ENCODE measurements at regions not wholly inside any gene's neighbourhood (a gene's known extent, or its start where the extent isn't known, plus 50 kb on each side); places are given as distances from the start of the nearest gene placed in this dataset.
"Not testable (repeated sequence)": the region's sequence is repeated elsewhere in the genome, so short reads cannot be mapped to it uniquely, and the experiment has no call there.

- DNase-seq = not testable (repeated sequence)
Measured at GRCh38 chr3:16711691-16712090, 106.5 kb upstream of the DAZL start.

DNA sequence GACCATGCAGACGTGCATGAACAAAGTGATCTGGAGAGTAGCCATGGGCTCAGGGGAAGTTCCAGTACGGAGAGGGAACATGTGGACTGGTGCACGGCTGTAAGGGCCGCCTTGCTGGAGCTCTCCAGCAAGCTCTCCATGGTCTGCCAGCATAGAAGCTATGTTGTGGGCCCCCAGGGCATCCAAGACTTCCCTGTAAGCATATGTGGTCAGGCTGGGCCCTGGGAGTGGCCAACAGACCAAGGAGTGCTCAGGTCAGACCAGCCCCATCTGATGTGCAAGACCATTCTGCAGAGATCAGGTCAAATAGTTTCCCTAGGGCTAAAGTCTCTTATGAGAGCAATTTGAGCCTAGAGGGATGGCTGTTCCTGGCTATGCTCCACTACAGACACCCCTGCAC is 110.1 kb upstream of the DAZL start:
- no peak for DNase-seq

DNA sequence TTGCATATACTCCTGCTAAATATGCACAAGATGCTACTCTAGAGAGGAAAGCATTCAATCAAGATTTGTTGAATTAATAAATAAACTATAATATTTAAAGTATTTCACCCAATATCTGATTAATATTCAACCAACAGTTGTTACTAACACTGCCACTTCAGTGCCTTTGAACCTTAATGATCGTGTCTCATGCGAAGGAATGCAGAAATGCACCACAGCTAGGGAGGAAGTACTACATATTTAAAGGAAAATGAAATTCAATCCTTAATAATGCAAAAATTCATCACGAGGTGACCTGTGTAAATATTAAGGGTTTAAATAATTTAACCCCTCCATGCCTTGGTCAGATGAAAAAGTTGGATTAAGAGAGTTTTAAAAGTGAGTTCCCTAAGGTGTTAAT is 114.2 kb upstream of the DAZL start:
- DNase-seq = no peak

GRCh38 chr3:16720367-16720940 is 115.2 kb upstream of the DAZL start:
- DNase-seq = no peak

DNA sequence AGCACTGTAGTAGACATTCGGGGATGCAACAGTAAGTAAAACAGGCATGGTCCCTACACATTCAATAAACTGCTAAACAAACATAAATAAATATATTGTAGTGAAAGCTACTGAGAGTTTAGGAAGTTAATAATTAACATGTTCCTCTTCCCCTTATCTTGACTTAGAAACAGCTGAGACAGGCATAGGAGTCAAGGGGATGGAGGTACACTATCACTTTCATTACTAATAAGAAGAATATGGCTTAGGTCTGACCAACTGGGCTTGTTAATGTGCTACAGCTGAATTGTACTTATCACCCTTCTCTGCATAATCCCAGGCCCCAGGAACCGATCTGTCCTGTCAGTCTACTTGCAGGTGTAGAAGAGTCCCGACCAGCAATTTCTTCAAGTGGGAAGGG is 116.3 kb upstream of the DAZL start:
- no peak for DNase-seq

DNA sequence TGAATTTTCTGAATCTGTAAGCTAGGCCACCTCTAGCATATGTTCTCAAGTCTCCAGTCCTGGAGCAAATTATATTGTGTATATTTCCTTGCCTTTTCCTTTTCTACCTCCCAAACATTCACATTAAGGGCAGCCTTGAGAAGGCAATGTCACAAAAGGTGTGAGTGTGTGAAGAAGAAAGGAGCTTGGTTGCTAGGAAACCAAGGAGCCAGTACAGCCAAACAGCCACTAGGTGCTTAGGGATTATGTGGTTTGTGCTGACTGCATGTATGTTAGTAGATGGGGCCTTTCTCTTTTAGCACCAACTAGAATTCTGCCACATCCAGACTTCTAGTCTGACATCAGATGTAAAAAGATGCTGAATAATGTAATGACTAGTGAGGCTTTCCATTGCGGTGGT is 118.8 kb upstream of the DAZL start:
- no peak for DNase-seq

DNA sequence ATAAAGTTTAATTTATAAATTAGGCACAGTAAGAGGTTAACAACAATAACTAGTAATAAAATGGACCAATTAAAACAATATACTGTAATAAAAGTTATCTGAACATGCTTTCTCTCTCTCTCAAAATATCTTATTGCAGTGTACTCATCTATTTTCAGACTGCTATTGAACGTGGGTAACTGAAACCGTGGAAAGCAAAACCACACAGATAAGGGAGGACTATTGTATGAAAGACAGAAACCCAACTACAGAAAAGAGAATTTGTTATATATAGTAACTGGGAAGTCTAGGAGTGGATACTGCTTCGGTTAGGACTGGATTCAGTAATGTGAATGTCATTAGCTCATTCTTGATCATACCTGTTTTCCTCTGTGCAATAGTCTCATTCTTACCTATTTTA is 119.3 kb upstream of the DAZL start:
- no peak for DNase-seq

DNA sequence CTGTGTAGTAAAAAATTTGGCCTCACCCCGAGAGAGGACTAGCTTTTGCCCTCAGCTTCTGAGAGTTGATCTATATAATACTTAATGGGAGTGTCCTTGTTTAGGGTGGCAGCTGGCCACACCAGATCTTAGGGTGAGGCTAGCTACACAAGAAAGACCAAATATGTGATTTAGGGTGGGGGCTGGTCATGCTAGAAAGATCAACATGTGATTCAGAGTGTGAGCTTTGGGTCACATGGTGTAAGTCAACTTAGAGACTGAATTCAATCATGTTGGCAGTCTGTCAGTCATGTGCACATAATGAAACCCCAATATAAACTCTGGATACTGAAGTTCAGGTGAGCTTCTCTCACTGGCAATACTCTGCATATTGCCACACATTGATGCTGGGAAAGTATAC is 120.7 kb upstream of the DAZL start:
- no peak for DNase-seq

GRCh38 chr3:16728770-16729745 is 123.8 kb upstream of the DAZL start:
- no peak for DNase-seq

- no peak for DNase-seq
Measured at GRCh38 chr3:16738451-16738850, 133.2 kb upstream of the DAZL start.

- no peak for DNase-seq
Measured at GRCh38 chr3:16739541-16740105, 134.4 kb upstream of the DAZL start.

GRCh38 chr3:16740515-16740914 is 135.3 kb upstream of the DAZL start:
- DNase-seq = no peak

GRCh38 chr3:16741103-16741758 is 136.0 kb upstream of the DAZL start:
- DNase-seq = no peak

DNA sequence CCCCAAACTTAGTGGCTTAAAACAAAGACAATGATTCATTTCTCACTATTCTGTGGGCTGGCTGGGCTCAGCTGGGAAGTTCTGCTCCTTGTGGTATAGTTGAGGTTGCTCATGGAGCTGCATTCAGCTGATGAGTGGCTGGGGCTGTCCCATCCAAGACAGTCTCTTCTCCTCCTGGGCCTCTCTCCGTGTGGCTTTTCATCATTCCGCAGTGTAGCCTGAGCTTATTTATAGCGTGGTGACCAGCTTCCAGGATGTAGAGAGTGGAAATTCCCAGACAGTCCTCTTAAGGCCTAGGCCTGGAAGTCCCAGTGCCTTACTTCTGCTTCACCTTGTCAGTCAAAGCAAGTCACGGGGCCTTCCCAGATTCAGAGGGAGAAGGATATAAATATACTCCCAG is 136.7 kb upstream of the DAZL start:
- peak; percentile 26 to 68 for DNase-seq

DNA sequence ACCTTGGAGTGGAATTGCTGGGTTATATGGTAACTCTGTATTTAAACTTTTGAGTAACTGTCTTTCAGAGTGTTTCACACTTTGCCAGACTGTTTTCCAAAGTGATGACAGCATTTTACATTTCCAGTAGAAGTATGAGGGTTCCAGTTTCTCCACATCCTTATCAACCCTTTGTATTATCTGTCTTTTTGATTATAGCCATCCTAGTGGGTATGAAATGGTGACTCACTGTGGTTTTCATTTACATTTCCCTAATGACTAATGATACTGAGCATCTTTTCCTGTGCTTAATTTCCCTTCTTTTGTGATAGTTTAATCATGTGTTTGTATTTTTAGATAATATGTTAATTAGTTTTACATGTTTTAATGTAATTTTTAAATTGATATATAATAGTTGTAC is 138.1 kb upstream of the DAZL start:
- DNase-seq = no peak

- DNase-seq = no peak
Measured at GRCh38 chr3:16759227-16759903, 125.4 kb upstream of the PLCL2 start.

DNA sequence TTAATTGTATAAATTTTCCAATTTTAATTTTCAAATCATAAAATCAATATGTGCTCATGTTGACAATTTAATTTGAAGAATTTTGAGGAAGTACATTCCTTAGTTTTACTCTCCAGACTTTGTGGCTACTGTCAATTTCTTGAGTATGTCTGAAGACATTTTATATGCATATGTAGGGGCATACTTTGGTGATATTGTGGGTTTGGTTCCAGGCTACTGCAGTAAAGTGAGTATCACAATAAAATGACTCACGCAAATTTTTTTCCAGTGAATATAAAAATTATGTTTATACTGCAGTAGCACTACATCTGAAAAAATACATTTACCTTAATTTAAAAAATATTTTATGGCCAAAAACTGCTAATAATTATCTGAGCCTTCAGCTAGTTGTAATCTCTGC is 123.2 kb upstream of the PLCL2 start:
- no peak for DNase-seq

DNA sequence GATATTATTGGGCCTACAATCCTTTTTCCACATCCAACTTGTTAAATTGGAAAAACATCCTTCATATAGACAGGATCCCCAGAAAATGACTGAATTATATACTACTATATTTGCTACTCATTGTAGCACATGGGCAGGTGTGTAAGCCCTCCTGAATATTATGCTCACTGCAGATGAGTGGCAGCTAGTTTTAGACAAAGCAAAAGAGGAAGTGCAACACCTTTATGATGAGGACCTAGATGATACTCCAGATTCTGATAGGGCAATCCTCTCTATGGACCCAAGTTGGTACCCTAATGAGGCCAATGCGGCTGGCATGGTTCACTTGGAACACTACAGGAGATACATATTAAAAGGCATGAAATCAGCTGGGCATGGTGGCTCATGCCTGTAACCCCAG is 119.1 kb upstream of the PLCL2 start:
- DNase-seq = no peak

GRCh38 chr3:16767006-16767405 is 117.7 kb upstream of the PLCL2 start:
- DNase-seq = no peak

DNA sequence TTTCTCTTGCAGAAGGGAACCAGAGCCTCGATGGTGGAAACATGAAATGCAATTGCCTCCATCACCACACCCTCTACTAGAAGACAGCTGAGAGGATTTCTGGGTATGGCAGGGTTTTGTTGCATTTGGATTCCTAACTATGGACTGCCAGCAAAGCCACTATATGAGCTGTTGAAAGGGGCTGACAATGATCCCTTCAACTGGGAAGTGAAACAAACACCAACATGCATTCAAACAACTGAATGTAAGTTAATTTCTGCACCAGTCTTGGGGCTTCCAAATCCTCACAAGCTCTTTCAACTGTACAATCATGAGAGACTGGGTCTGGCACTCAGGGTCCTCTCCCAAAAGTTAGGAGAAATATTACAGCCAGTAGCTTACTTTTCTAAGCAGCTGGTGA is 116.7 kb upstream of the PLCL2 start:
- DNase-seq = no peak

DNA sequence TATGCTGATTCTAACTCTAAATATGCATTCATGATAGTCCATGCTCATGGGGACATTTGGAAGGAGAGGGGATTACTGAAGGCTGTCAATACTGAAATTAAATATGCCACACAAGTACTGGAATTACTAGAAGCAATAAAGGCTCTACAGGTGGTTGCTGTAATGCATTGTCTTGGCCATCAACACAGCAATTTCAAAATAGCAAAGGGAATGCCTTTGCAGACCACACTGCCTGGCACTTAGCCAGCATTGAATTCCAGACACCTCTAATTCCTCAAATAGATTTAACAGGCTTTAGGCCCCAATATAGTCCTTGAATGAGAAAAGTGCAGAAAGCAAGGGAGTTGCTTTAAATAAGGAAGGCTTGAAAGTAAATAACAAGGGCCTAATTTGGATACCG is 115.8 kb upstream of the PLCL2 start:
- no peak for DNase-seq

GRCh38 chr3:16769525-16769924 is 115.2 kb upstream of the PLCL2 start:
- no peak for DNase-seq

DNA sequence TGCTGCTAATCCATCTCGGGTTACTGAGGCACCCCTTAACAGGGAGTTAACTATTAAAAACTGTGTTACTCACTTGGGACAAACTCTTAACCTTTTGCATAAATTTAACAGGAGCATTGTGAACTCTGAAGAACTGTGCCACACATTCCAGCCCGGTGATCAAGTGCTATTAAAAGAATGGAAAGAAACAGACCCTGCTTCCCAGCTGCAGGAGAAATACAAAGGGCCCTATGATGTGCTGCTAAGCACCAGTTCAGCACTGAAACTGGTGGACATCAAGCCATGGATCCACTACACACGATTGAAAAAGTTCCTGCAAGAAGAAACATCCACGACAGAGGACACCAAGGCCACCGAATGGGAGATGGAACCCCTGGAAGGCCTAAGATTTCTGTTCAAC is 114.7 kb upstream of the PLCL2 start:
- no peak for DNase-seq
